Inflammatory macrophage treated with lipopolysaccharide for 4 hours (primary cell): ENCODE measurements at regions not wholly inside any gene's neighbourhood (a gene's known extent, or its start where the extent isn't known, plus 50 kb on each side); places are given as distances from the start of the nearest gene placed in this dataset.

Experiments
- DNase-seq: peaks from one replicate; pipeline ENCODE4 v3.0.0-alpha.2; 2020

- DNase-seq = no peak
These were observed 121.1 kb downstream of the HGF start for GRCh38 chr7:81648716-81649115.

- no peak for DNase-seq
These were observed 124.4 kb downstream of the HGF start for GRCh38 chr7:81645435-81645834.

- DNase-seq = no peak
These were observed 128.0 kb downstream of the HGF start for GRCh38 chr7:81641873-81642272.

GRCh38 chr7:81638198-81638597 lies 131.6 kb downstream of the HGF start:
- no peak for DNase-seq

- no peak for DNase-seq
These were observed 132.3 kb downstream of the HGF start for GRCh38 chr7:81637534-81637933.

- DNase-seq = no peak
These were observed 137.4 kb downstream of the HGF start for GRCh38 chr7:81632418-81632817.

GRCh38 chr7:81630600-81630999 lies 139.2 kb downstream of the HGF start:
- DNase-seq = no peak

- no peak for DNase-seq
These were observed 140.1 kb downstream of the HGF start for GRCh38 chr7:81629702-81630101.

GRCh38 chr7:81628951-81629350 lies 140.9 kb downstream of the HGF start:
- no peak for DNase-seq

GRCh38 chr7:81627536-81628287 lies 142.1 kb downstream of the HGF start:
- no peak for DNase-seq

- DNase-seq = no peak
These were observed 143.8 kb downstream of the HGF start for GRCh38 chr7:81626008-81626407.

- no peak for DNase-seq
These were observed 144.9 kb downstream of the HGF start for GRCh38 chr7:81624650-81625631.

- DNase-seq = no peak
These were observed 145.7 kb downstream of the HGF start for GRCh38 chr7:81624021-81624592.

GRCh38 chr7:81623251-81623855 lies 146.5 kb downstream of the HGF start:
- DNase-seq = no peak

- DNase-seq = no peak
These were observed 148.0 kb downstream of the HGF start for GRCh38 chr7:81621893-81622292.

GRCh38 chr7:81618396-81619014 lies 151.3 kb downstream of the HGF start:
- peak; percentile 29 for DNase-seq

GRCh38 chr7:81616951-81617350 lies 152.9 kb downstream of the HGF start:
- no peak for DNase-seq

GRCh38 chr7:81611805-81612204 lies 158.0 kb downstream of the HGF start:
- DNase-seq = no peak

- DNase-seq = no peak
These were observed 158.8 kb downstream of the HGF start for GRCh38 chr7:81611040-81611439.

- no peak for DNase-seq
These were observed 161.0 kb downstream of the HGF start for GRCh38 chr7:81608748-81609382.

GRCh38 chr7:81607987-81608386 lies 161.9 kb downstream of the HGF start:
- no peak for DNase-seq
